Esophagus squamous epithelium (tissue), 4 donors: ENCODE measurements at regions not wholly inside any gene's neighbourhood (a gene's known extent, or its start where the extent isn't known, plus 50 kb on each side); places are given as distances from the start of the nearest gene placed in this dataset.

ENCODE experiments used
- POLR2A ChIP-seq, 4 donors: fragments of 450-650 bp; IDR thresholded peaks; one replicate each; pipeline ENCODE4 v1.6.1; 2017; ENCODE audit warnings: antibody characterized with exemption in 4 of 4, mild to moderate bottlenecking in 4 of 4, moderate library complexity in 3 of 4
- TF ChIP-seq, protein P1 (sequence below), 6 experiments: fragments of 450-650 bp in 4 of 6; fragments of 200-600 bp in 2 of 6; sonication (generic) in 2 of 6; IDR thresholded peaks; one replicate each; pipeline ENCODE4 v1.5.1; 2016 to 2019; ENCODE audit warnings: antibody characterized with exemption in 6 of 6, mild to moderate bottlenecking in 4 of 6, moderate library complexity in 4 of 6

DNA sequence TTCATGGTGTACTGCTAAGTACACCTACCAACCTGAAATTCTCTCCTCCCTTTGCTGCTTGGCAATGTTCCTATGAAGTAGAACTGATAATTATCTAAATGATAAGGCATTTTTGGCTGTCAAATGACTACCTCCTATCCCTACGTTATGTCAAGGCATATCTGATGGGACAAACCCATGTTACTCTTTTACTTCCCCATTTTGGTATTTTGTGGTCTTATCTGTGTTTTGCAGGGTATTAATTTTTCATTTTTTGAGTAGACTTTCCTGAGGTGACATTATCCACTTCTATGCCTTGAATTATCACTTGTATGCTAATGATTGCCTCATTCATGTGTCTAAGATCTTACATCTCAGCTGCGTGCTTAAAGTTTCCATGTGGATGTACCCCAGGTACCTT is 499.6 kb upstream of the B3GALT2 start:
- TF ChIP-seq, protein P1, sequence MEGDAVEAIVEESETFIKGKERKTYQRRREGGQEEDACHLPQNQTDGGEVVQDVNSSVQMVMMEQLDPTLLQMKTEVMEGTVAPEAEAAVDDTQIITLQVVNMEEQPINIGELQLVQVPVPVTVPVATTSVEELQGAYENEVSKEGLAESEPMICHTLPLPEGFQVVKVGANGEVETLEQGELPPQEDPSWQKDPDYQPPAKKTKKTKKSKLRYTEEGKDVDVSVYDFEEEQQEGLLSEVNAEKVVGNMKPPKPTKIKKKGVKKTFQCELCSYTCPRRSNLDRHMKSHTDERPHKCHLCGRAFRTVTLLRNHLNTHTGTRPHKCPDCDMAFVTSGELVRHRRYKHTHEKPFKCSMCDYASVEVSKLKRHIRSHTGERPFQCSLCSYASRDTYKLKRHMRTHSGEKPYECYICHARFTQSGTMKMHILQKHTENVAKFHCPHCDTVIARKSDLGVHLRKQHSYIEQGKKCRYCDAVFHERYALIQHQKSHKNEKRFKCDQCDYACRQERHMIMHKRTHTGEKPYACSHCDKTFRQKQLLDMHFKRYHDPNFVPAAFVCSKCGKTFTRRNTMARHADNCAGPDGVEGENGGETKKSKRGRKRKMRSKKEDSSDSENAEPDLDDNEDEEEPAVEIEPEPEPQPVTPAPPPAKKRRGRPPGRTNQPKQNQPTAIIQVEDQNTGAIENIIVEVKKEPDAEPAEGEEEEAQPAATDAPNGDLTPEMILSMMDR (IDR thresholded peaks at IDR 0.05), result no peak
- no peak for TF ChIP-seq POLR2A (IDR thresholded peaks at IDR 0.05)
